HepG2 (cell line): ENCODE measurements at regions not wholly inside any gene's neighbourhood (a gene's known extent, or its start where the extent isn't known, plus 50 kb on each side); places are given as distances from the start of the nearest gene placed in this dataset.

Experiments used
- EED ChIP-seq: sonication (generic); formaldehyde crosslinking; IDR thresholded peaks from 2 replicates; pipeline ENCODE4 v1.5.0; 2020; ENCODE audit warnings: mild to moderate bottlenecking, missing genetic modification reagents
- EZH2 ChIP-seq: conservative IDR thresholded peaks from 2 replicates; pipeline ENCODE4 v1.6.1; 2012; ENCODE audit warnings: mild to moderate bottlenecking, low read depth, low read length, moderate library complexity
- FOXP1 ChIP-seq, 2 experiments: fragments of 450-650 bp in 1 of 2; IDR thresholded peaks; 2 replicates each; pipeline ENCODE4 v1.6.1; 2017 to 2018; ENCODE audit warnings: antibody characterized with exemption in 1 of 2
- HCFC1 ChIP-seq: fragments of 150-350 bp; IDR thresholded peaks from 2 replicates; pipeline ENCODE4 v1.6.1; 2014; ENCODE audit warnings: low read depth, low read length
- HOXA7 ChIP-seq: sonication (generic); formaldehyde crosslinking; IDR thresholded peaks from 2 replicates; pipeline ENCODE4 v1.8.1; 2022; ENCODE audit warnings: mild to moderate bottlenecking, missing genetic modification reagents, moderate library complexity
- MXI1 ChIP-seq: IDR thresholded peaks from 3 replicates; pipeline ENCODE4 v1.6.1; 2012; ENCODE audit warnings: low read depth, low read length, inconsistent platforms, borderline replicate concordance
- POLR2A ChIP-seq, 2 experiments: IDR thresholded peaks; 2 replicates each; pipeline ENCODE4 v1.6.1; 2011; ENCODE audit warnings: low read depth in 2 of 2, low read length in 2 of 2, mild to moderate bottlenecking in 1 of 2, moderate library complexity in 1 of 2; ENCODE audit not compliant: insufficient read depth in 1 of 2
- RARA ChIP-seq: IDR thresholded peaks from 2 replicates; pipeline ENCODE4 v1.6.1; 2016; ENCODE audit warnings: missing genetic modification reagents, missing compliant biosample characterization
- RXRA ChIP-seq: sonication (generic); formaldehyde crosslinking; IDR thresholded peaks from 2 replicates; pipeline ENCODE4 v1.5.1; 2020; ENCODE audit warnings: missing genetic modification reagents
- ZBTB7B ChIP-seq: sonication (generic); formaldehyde crosslinking; IDR thresholded peaks from 2 replicates; pipeline ENCODE4 v1.4.0; 2020; ENCODE audit warnings: missing genetic modification reagents
- TF ChIP-seq, protein P1 (sequence below): conservative IDR thresholded peaks from 2 replicates; pipeline ENCODE4 v1.6.1; 2018; ENCODE audit warnings: missing genetic modification reagents
- TF ChIP-seq, protein P2 (sequence below): IDR thresholded peaks from 2 replicates; pipeline ENCODE4 v1.6.1; 2016
- TF ChIP-seq, protein P3 (sequence below): IDR thresholded peaks from 2 replicates; pipeline ENCODE4 v1.6.1; 2012; ENCODE audit warnings: inconsistent platforms
- TF ChIP-seq, protein P4 (sequence below): sonication (generic); formaldehyde crosslinking; IDR thresholded peaks from 2 replicates; pipeline ENCODE4 v1.5.0; 2020; ENCODE audit warnings: mild to moderate bottlenecking, missing genetic modification reagents, moderate library complexity

DNA sequence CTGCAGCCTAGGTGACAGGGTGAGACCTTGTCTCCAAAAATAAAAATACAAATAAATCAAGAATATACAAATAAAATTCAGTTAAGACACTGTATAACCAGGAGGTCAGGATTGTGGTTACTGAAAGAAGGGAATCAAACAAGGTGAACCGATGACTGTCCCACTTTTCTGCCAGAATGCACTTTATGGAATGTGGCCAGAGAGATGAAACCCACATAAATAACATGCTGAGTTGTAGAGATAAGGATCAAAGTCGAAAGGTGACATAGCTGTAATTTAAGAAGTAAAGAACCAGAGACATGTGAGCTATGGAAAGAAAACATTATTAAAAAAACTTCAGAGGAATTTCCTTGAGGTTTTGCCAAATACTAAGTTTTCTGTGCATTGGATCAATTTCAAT, 1098.2 kb upstream of the USP15 start:
- TF ChIP-seq EED (CRISPR knock-in tag) (no peak), HOXA7 (CRISPR knock-in tag) (no peak), EZH2 (no peak), FOXP1 (IDR thresholded peaks at IDR 0.05) (no peak), FOXP1 (CRISPR knock-in tag; IDR thresholded peaks at IDR 0.05) (no peak), MXI1 (no peak), HCFC1 (no peak), RXRA (CRISPR knock-in tag) (no peak), POLR2A (IDR thresholded peaks at IDR 0.05; ENCODE audit: insufficient read depth in 1 of 2, low read depth in 2 of 2, low read length in 2 of 2) (no peak), ZBTB7B (CRISPR knock-in tag) (no peak), RARA (CRISPR knock-in tag) (no peak)
- TF ChIP-seq, protein P1, sequence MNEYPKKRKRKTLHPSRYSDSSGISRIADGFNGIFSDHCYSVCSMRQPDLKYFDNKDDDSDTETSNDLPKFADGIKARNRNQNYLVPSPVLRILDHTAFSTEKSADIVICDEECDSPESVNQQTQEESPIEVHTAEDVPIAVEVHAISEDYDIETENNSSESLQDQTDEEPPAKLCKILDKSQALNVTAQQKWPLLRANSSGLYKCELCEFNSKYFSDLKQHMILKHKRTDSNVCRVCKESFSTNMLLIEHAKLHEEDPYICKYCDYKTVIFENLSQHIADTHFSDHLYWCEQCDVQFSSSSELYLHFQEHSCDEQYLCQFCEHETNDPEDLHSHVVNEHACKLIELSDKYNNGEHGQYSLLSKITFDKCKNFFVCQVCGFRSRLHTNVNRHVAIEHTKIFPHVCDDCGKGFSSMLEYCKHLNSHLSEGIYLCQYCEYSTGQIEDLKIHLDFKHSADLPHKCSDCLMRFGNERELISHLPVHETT = no peak
- TF ChIP-seq, protein P2, sequence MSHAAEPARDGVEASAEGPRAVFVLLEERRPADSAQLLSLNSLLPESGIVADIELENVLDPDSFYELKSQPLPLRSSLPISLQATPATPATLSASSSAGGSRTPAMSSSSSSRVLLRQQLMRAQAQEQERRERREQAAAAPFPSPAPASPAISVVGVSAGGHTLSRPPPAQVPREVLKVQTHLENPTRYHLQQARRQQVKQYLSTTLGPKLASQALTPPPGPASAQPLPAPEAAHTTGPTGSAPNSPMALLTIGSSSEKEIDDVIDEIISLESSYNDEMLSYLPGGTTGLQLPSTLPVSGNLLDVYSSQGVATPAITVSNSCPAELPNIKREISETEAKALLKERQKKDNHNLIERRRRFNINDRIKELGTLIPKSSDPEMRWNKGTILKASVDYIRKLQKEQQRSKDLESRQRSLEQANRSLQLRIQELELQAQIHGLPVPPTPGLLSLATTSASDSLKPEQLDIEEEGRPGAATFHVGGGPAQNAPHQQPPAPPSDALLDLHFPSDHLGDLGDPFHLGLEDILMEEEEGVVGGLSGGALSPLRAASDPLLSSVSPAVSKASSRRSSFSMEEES = no peak
- TF ChIP-seq, protein P3, sequence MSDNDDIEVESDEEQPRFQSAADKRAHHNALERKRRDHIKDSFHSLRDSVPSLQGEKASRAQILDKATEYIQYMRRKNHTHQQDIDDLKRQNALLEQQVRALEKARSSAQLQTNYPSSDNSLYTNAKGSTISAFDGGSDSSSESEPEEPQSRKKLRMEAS = no peak
- TF ChIP-seq, protein P4, sequence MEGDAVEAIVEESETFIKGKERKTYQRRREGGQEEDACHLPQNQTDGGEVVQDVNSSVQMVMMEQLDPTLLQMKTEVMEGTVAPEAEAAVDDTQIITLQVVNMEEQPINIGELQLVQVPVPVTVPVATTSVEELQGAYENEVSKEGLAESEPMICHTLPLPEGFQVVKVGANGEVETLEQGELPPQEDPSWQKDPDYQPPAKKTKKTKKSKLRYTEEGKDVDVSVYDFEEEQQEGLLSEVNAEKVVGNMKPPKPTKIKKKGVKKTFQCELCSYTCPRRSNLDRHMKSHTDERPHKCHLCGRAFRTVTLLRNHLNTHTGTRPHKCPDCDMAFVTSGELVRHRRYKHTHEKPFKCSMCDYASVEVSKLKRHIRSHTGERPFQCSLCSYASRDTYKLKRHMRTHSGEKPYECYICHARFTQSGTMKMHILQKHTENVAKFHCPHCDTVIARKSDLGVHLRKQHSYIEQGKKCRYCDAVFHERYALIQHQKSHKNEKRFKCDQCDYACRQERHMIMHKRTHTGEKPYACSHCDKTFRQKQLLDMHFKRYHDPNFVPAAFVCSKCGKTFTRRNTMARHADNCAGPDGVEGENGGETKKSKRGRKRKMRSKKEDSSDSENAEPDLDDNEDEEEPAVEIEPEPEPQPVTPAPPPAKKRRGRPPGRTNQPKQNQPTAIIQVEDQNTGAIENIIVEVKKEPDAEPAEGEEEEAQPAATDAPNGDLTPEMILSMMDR = no peak
